Common myeloid progenitor, CD34-positive (primary cell): ENCODE measurements at regions not wholly inside any gene's neighbourhood (a gene's known extent, or its start where the extent isn't known, plus 50 kb on each side); places are given as distances from the start of the nearest gene placed in this dataset.
A peak's percentile ranks its signal among the peaks of the same experiment; 100 is the strongest.

Experiments
- CTCF ChIA-PET: fragments of 350-600 bp; sonication (Branson Sonifier 250); formaldehyde crosslinking; loops from one replicate; lab custom pipeline; 2021; ENCODE audit warnings: antibody characterized with exemption; lab: Charles Lee
- POLR2A ChIA-PET: fragments of 350-600 bp; sonication (Branson Sonifier 250); formaldehyde crosslinking; loops from one replicate; lab custom pipeline; 2021; ENCODE audit warnings: antibody characterized with exemption; lab: Charles Lee
- DNase-seq, 3 donors: peaks; one replicate each; pipeline versions ENCODE4 v3.0.0 to v3.0.0-alpha.2; 2013
- H3K27ac ChIP-seq, 2 experiments: 1 replicate in 1 of 2; 2 replicates in 1 of 2; pipeline ENCODE4 v1.7.0; 2013; ENCODE audit warnings: inconsistent platforms in 2 of 2, low read length in 2 of 2, mild to moderate bottlenecking in 2 of 2, low read depth in 1 of 2, moderate library complexity in 1 of 2; ENCODE audit not compliant: severe bottlenecking in 2 of 2, insufficient read depth in 1 of 2, poor library complexity in 1 of 2
- H3K27me3 ChIP-seq, 5 experiments: replicated peaks in 2 of 5; 1 replicate in 3 of 5; 2 replicates in 2 of 5; pipeline versions ENCODE4 v1.6.1 to v1.7.0; 2013; ENCODE audit warnings: low read length in 4 of 5, mild to moderate bottlenecking in 2 of 5, moderate library complexity in 2 of 5, inconsistent platforms in 1 of 5; ENCODE audit not compliant: insufficient read depth in 5 of 5, control insufficient read depth in 4 of 5
- H3K36me3 ChIP-seq, 4 experiments: 1 replicate in 2 of 4; 2 replicates in 2 of 4; pipeline versions ENCODE4 v1.6.1 to v1.7.0; 2013; ENCODE audit warnings: low read length in 3 of 4, control low read depth in 1 of 4, mild to moderate bottlenecking in 1 of 4; ENCODE audit not compliant: control insufficient read depth in 4 of 4, insufficient read depth in 4 of 4
- H3K4me1 ChIP-seq, 4 experiments: 1 replicate in 3 of 4; 2 replicates in 1 of 4; pipeline versions ENCODE4 v1.6.1 to v1.7.1; 2013; ENCODE audit warnings: low read length in 3 of 4, mild to moderate bottlenecking in 3 of 4, control low read depth in 1 of 4, inconsistent platforms in 1 of 4, moderate library complexity in 1 of 4; ENCODE audit not compliant: control insufficient read depth in 4 of 4, insufficient read depth in 4 of 4; ENCODE audit errors: control extremely low read depth in 1 of 4
- H3K4me3 ChIP-seq, 7 experiments: 1 replicate in 4 of 7; 2 replicates in 3 of 7; pipeline versions ENCODE4 v1.5.1 to v1.7.0; 2013; ENCODE audit warnings: mild to moderate bottlenecking in 7 of 7, low read length in 6 of 7, moderate library complexity in 6 of 7, inconsistent platforms in 2 of 7, low read depth in 2 of 7, control low read depth in 1 of 7; ENCODE audit not compliant: insufficient read depth in 4 of 7, control insufficient read depth in 1 of 7; ENCODE audit errors: extremely low read depth in 1 of 7
- H3K9me3 ChIP-seq, 5 experiments: 1 replicate in 4 of 5; 2 replicates in 1 of 5; pipeline versions ENCODE4 v1.6.1 to v1.7.1; 2013; ENCODE audit warnings: low read length in 4 of 5, mild to moderate bottlenecking in 2 of 5, inconsistent platforms in 1 of 5, low read depth in 1 of 5, moderate library complexity in 1 of 5; ENCODE audit not compliant: control insufficient read depth in 4 of 5, insufficient read depth in 2 of 5; ENCODE audit errors: control extremely low read depth in 1 of 5
- WGBS: methylation state at CpG from one replicate; pipeline ENCODE4 v1.1.5; 2013; ENCODE audit not compliant: insufficient coverage; 5-methylcytosine and 5-hydroxymethylcytosine counted together

DNA sequence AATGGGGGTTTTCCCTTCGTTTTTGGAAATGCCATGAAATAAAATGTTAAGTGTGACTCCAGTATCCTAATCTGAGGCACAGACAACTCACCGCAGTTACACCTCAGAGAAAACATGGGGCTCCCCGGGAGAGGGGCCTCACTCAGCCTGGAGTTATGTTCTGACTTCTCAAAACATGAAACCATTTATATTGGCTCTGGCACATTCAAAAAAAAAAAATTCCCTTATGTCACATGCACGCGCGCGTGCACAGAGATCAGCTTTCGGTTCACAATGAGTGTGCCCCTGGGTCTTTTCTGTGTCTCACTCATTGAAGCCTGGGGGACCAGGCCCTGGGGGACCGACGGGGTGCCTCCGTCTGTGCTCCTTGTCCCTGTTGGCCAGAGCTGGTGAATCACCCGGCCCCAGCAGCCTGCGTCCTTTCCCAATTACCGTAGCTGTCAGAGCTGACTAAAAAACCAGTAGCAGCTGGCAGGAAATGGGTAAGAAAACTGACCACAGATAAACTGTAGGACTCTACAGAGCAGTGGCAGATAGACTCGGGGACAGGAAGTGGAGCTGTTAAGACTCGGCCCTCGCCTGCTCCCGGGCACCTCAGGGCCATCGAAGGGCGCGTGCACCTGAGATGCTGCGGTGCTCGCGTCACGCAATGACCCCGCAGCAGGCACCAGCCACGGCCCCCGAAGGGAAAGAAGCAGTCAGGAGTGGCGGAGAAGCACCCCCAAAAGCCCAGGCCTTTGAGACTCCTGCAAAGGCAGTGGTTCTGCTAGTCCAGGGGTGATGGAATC lies 138.3 kb upstream of the ID2 start:
- DNase-seq: peak; percentile 83 to 97 (median 96)
- H3K4me1 ChIP-seq: peaks cover 23 to 96% (median 86%) of the 10 kb centered on the region in 4 experiments
- H3K36me3 ChIP-seq: no peaks in the 10 kb centered on the region
- peak overlapping the region in 3 of 7 experiments; percentile 8 to 42 (median 23) for H3K4me3 ChIP-seq
- POLR2A ChIA-PET: interaction anchor here (0.6 to 3.3 kb wide), 14 partner anchors 9 to 837 kb away, joined by 3 to 56 read pairs (median 6); partner anchors contain the start of gene ID2
- no peaks in the 10 kb centered on the region for H3K9me3 ChIP-seq
- CTCF ChIA-PET: interaction anchor here (0.6 to 4.3 kb wide), 22 partner anchors 10 to 305 kb away, joined by 3 to 56 read pairs (median 6); partner anchors contain the start of gene ID2
- WGBS: 10% methylated on average over 28 of the region's 29 CpGs
- no peaks in the 10 kb centered on the region for H3K27me3 ChIP-seq
- peak overlapping the region; percentile 76 for H3K27ac ChIP-seq

DNA sequence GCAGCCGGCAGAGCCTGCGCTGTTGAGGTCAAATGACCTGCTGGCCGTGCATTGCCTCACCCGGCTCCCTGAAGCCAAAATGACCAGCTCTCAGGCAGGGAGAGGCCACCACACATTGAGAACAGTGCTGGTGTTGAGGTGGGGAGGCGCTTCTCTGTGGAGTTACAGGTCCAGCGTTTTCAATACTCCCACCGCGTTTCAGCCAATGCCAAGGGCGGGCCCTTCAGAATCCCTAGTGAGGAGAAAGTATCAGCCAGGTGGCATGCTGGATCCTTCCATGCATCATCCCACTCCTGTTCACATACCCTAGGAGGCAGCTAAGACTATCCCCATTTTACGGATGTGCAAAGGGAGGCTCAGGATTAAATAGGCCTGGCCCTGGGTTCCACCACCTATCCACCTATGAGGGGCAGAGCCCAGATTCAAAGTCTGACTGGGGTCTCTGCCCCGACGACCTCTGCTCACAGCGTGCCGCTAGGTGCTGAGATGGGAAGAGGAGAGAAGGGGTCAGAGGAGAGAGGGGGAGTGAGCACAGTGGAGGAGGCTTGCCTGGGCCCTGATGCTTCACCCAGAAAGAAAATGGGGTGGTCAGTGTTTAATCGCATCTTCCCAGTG lies 137.6 kb upstream of the ID2 start:
- ChIA-PET POLR2A (interaction anchor here (0.5 to 3.3 kb wide), 20 partner anchors 10 to 838 kb away, joined by 3 to 56 read pairs (median 6); partner anchors contain the start of gene ID2), CTCF (interaction anchor here (0.6 to 4.3 kb wide), 30 partner anchors 8 to 240 kb away, joined by 3 to 56 read pairs (median 5); partner anchors contain the start of gene ID2)
- H3K36me3 ChIP-seq: no peaks in the 10 kb centered on the region
- no peaks in the 10 kb centered on the region for H3K27me3 ChIP-seq
- peak overlapping the region in 1 of 7 experiments; percentile 17 for H3K4me3 ChIP-seq
- no peaks in the 10 kb centered on the region for H3K9me3 ChIP-seq
- peak overlapping the region; percentile 76 for H3K27ac ChIP-seq
- DNase-seq: no peak
- 79% methylated on average over 14 of the region's 15 CpGs for WGBS
- peaks cover 23 to 95% (median 79%) of the 10 kb centered on the region in 4 experiments for H3K4me1 ChIP-seq

DNA sequence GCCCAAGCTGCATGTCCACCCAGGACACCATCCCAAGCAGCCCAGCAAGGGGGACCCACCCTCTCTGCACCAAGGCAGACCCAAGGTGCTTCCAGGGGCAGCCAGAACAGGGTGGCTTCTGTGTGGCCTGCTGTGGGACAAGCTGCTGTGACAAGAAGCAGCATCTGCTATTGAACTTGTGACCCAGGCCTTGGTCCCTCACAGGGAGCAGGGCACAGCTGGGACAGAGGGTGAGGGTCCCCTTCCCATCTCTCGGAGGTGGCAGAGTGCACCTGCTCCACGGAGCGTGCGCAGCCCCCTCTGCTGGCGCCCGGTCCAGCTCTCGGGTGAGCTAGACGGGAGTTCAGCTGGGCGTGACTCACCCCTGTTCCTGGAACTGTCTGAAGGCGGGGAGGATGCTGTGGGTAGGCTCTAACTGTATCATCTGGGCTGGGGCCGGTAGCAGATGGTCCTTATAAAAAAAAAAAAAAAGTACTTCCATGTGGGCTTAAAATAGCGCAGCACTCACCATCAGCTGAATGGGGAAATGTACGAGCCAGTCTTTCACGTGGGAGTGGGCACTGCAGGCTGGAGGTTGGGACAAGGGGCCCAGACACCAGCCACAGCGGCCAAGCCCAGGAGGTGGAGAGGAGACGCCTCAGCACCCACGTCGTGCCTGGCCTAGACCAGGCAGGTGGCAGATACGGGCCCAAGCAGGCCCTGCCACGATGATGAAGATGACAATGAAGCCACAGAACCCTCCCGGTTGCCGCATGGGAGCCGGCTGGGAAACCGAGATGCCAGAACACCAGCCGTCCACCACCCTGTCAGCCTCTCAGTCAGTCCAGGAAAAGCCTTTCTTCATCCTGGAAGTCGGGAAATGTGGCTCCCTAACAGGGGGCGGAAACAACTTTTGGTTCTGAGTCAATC lies 136.8 kb upstream of the ID2 start:
- Histone ChIP-seq H3K36me3 (no peaks in the 10 kb centered on the region), H3K27ac (peak overlapping the region in 1 of 2 experiments; percentile 76), H3K4me1 (peaks cover 23 to 87% (median 71%) of the 10 kb centered on the region in 4 experiments), H3K27me3 (no peaks in the 10 kb centered on the region), H3K4me3 (no peak overlapping the region), H3K9me3 (no peaks in the 10 kb centered on the region)
- ChIA-PET CTCF (interaction anchor here (0.6 to 4.3 kb wide), 31 partner anchors 8 to 910 kb away, joined by 3 to 56 read pairs (median 5); partner anchors contain the start of gene ID2), POLR2A (interaction anchor here (0.5 to 3.3 kb wide), 16 partner anchors 11 to 241 kb away, joined by 3 to 56 read pairs (median 6); partner anchors contain the start of gene ID2)
- WGBS: 11% methylated on average over 19 of the region's 27 CpGs
- DNase-seq: peak; percentile 96 to 99 (median 99)

DNA sequence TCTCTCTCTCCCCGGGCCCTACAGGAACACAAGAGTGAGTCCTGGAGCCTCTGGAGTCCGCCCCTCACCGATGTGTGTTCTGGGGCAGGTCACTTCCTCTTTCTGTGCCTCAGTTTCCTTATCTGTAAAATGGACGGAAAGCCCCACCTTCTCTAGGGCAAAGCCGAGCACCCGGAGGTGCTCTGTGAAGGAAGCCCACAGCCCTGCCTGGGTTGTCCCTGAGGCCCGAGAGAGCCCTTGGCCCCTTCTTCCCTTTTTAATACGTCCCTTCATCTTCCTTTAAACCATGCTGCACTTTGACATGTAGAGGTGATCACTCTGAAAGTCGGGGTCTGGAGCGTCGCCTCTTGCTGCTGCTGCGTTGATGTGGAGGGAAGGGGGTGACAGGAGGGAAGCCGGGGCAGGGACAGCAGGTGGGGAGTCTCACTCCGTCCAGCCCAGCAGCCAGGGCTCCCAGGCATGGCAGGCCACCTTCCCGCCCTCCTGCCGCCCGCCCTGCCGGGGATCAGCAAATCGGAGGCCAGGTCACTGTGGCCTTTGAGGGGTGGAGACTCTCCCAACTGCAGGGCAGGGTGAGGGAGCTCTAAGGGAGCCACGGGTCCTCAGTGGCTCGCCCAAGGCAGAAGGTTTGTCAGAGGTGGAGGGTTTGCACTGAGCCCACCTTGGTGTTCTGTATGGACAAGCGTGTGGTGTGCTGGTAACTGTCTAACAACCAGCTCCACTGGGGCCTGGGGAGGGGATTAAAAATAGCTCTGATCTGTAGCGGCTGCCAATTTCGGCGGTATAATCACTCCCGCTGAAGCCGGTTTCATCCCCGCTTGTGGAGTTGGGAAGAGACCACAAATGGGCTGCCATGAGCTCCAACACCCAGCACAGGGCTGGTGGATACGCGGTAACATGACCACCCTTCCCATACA lies 135.9 kb upstream of the ID2 start:
- Histone ChIP-seq H3K9me3 (no peaks in the 10 kb centered on the region), H3K27ac (no peak overlapping the region), H3K36me3 (no peaks in the 10 kb centered on the region), H3K27me3 (no peaks in the 10 kb centered on the region), H3K4me3 (no peak overlapping the region), H3K4me1 (peaks cover 19 to 78% (median 62%) of the 10 kb centered on the region in 4 experiments)
- DNase-seq: peak in 2 of 3 donors; percentile 31 to 46
- WGBS: 91% methylated on average over 26 of the region's 30 CpGs
- ChIA-PET POLR2A (interaction anchor here (0.6 to 3.3 kb wide), 16 partner anchors 12 to 166 kb away, joined by 3 to 56 read pairs (median 6); partner anchors contain the start of gene ID2), CTCF (interaction anchor here (0.6 to 4.3 kb wide), 17 partner anchors 14 to 911 kb away, joined by 3 to 56 read pairs (median 6); partner anchors contain the start of gene ID2)

DNA sequence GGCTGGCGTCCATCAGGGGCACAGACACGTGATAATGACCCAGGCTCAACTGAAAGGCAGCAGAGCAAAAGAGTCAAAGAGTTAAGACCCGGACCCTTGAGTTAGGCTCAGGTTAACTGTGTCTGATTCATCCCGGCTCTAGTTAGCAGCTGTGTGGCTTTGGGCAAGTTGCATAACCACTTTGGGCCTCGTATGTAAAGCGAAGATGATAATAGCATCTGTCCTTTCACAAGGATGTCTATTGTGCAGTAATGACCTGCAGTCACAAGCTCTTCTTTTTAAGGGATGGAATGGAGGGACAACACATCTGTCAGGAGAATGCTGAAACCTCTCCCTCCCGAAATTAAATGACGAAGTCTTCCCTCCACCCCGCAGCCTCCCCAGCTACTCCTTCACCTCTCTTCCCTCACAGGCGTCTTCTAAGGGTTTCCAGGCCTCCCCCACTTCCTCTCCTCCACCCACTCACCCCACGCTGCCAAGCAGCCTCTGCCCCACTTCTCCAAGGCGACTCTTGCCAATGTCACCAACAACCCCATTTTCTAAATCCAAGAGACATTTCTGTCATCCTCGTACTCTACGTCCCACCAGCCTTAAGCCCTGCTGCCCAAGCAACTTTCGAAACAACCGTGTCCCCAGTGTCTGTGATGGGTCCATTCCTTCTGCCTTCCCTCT lies 135.1 kb upstream of the ID2 start:
- H3K9me3 ChIP-seq: no peaks in the 10 kb centered on the region
- 58% methylated on average over 16 of the region's 16 CpGs for WGBS
- POLR2A ChIA-PET: interaction anchor here (0.6 to 2.6 kb wide), 5 partner anchors 37 to 138 kb away, joined by 4 to 31 read pairs (median 5); partner anchors contain the start of gene ID2
- H3K4me1 ChIP-seq: peaks cover 19 to 74% (median 59%) of the 10 kb centered on the region in 4 experiments
- CTCF ChIA-PET: interaction anchor here (1.0 to 2.2 kb wide), 11 partner anchors 13 to 141 kb away, joined by 3 to 8 read pairs (median 5); partner anchors contain the start of gene ID2
- H3K4me3 ChIP-seq: no peak overlapping the region
- H3K27me3 ChIP-seq: no peaks in the 10 kb centered on the region
- peak in 2 of 3 donors; percentile 44 to 50 for DNase-seq
- no peaks in the 10 kb centered on the region for H3K36me3 ChIP-seq
- no peak overlapping the region for H3K27ac ChIP-seq
